ENCODE measurements at regions not wholly inside any gene's neighbourhood (a gene's known extent, or its start where the extent isn't known, plus 50 kb on each side); places are given as distances from the start of the nearest gene placed in this dataset.

DNA sequence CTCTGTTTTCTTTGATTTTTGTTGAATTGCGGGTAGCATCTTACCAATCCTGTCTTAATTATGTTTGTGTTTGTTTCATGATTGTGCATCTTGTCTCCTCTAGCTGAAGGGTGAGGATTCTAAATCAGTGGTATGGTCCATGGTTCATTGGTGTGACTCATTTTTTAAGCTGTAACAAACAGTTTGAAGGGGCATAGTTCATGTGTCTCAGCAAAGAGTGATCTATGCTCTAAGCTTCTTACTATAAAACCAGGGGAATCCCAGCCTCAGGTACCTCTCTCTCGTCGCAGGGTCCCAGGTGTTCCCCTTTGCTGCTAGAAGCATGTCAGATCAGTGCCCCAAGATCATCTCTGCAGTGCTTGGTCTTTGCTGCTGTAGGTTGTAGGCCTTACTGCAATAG, 100.1 kb downstream of the OTUD1 start:
- TF ChIP-seq CTCF (IDR thresholded peaks at IDR 0.05) (no peak), POLR2A (IDR thresholded peaks at IDR 0.05) (no peak), EP300 (IDR thresholded peaks at IDR 0.05) (no peak)

Measured in sigmoid colon (tissue), 4 donors.